Loucy (cell line): ENCODE measurements at regions not wholly inside any gene's neighbourhood (a gene's known extent, or its start where the extent isn't known, plus 50 kb on each side); places are given as distances from the start of the nearest gene placed in this dataset.

Source experiments
- CTCF ChIP-seq: fragments of 200-600 bp; sonication (generic); conservative IDR thresholded peaks from 2 replicates; pipeline ENCODE4 v1.5.1; 2014; ENCODE audit warnings: mild to moderate bottlenecking, antibody characterized with exemption, low read length
- EZH2phosphoT487 ChIP-seq: fragments of 200-600 bp; IDR thresholded peaks from 2 replicates; pipeline ENCODE4 v1.6.1; 2018; ENCODE audit warnings: antibody characterized with exemption, mild to moderate bottlenecking, moderate library complexity, borderline replicate concordance

- no peak for TF ChIP-seq CTCF
- TF ChIP-seq EZH2phosphoT487, result no peak
Measured at GRCh38 chr10:1932692-1933094, 195.4 kb upstream of the ADARB2 start.
